ENCODE measurements at regions not wholly inside any gene's neighbourhood (a gene's known extent, or its start where the extent isn't known, plus 50 kb on each side); places are given as distances from the start of the nearest gene placed in this dataset.
"Not testable (repeated sequence)": the region's sequence is repeated elsewhere in the genome, so short reads cannot be mapped to it uniquely, and the experiment has no call there.

GRCh38 chr1:148261684-148262083, 109.6 kb upstream of the NBPF11 start:
- DNase-seq = not testable (repeated sequence)

- not testable (repeated sequence) for DNase-seq
These were observed 105.8 kb upstream of the NBPF11 start for GRCh38 chr1:148257886-148258285.

GRCh38 chr1:148254611-148255429, 102.7 kb upstream of the NBPF11 start:
- peak; percentile 28 for DNase-seq

- not testable (repeated sequence) for DNase-seq
These were observed 101.7 kb upstream of the NBPF11 start for GRCh38 chr1:148253808-148254207.

GRCh38 chr1:148248798-148249197, 96.7 kb upstream of the NBPF11 start:
- DNase-seq = not testable (repeated sequence)

GRCh38 chr1:148246258-148246861, 94.3 kb upstream of the NBPF11 start:
- DNase-seq = not testable (repeated sequence)

GRCh38 chr1:148245843-148246242, 93.8 kb upstream of the NBPF11 start:
- not testable (repeated sequence) for DNase-seq

- not testable (repeated sequence) for DNase-seq
These were observed 93.4 kb upstream of the NBPF11 start for GRCh38 chr1:148245443-148245842.

- DNase-seq = not testable (repeated sequence)
These were observed 81.2 kb upstream of the NBPF11 start for GRCh38 chr1:148233250-148233649.

GRCh38 chr1:148228846-148229245, 76.8 kb upstream of the NBPF11 start:
- DNase-seq = not testable (repeated sequence)

GRCh38 chr1:148222399-148223159, 70.5 kb upstream of the NBPF11 start:
- not testable (repeated sequence) for DNase-seq

GRCh38 chr1:148221593-148221992, 69.5 kb upstream of the NBPF11 start:
- DNase-seq = not testable (repeated sequence)

GRCh38 chr1:148219229-148219628, 67.1 kb upstream of the NBPF11 start:
- not testable (repeated sequence) for DNase-seq

GRCh38 chr1:148211191-148211590, 59.1 kb upstream of the NBPF11 start:
- not testable (repeated sequence) for DNase-seq

- DNase-seq = not testable (repeated sequence)
These were observed 58.5 kb upstream of the NBPF11 start for GRCh38 chr1:148210624-148211023.

- DNase-seq = not testable (repeated sequence)
These were observed 58.1 kb upstream of the NBPF11 start for GRCh38 chr1:148210166-148210565.

- not testable (repeated sequence) for DNase-seq
These were observed 49.9 kb upstream of the NBPF11 start for GRCh38 chr1:148202013-148202412.
